ENCODE measurements at regions not wholly inside any gene's neighbourhood (a gene's known extent, or its start where the extent isn't known, plus 50 kb on each side); places are given as distances from the start of the nearest gene placed in this dataset.

GRCh38 chr2:34340307-34340706 is 741.2 kb upstream of the FAM98A start:
- TF ChIP-seq CTCF (IDR thresholded peaks at IDR 0.05): no peak
- H3K27me3 ChIP-seq (replicated peaks; ENCODE audit: insufficient read depth): no peaks in the 10 kb centered on the region
- H3K36me3 ChIP-seq: no peaks in the 10 kb centered on the region
- no peaks in the 10 kb centered on the region for H3K9me3 ChIP-seq
- no peak for ATAC-seq (ENCODE audit: insufficient number of reproducible peaks, low FRiP score, low read depth)
- H3K27ac ChIP-seq: no peak overlapping the region
- no peak for DNase-seq (ENCODE audit: low spot score)
- H3K4me3 ChIP-seq: no peak overlapping the region
- no peaks in the 10 kb centered on the region for H3K4me1 ChIP-seq (ENCODE audit: control insufficient read depth in 1 of 2, low read depth in 2 of 2)

- ATAC-seq (ENCODE audit: insufficient number of reproducible peaks, low FRiP score, low read depth) (no peak), DNase-seq (ENCODE audit: low spot score) (no peak)
- Histone ChIP-seq H3K9me3 (no peaks in the 10 kb centered on the region), H3K27me3 (replicated peaks; ENCODE audit: insufficient read depth) (no peaks in the 10 kb centered on the region), H3K4me1 (ENCODE audit: control insufficient read depth in 1 of 2, low read depth in 2 of 2) (no peaks in the 10 kb centered on the region), H3K36me3 (no peaks in the 10 kb centered on the region), H3K27ac (no peak overlapping the region), H3K4me3 (no peak overlapping the region)
- TF ChIP-seq CTCF (IDR thresholded peaks at IDR 0.05): no peak
Observed at GRCh38 chr2:34337735-34338134, 738.6 kb upstream of the FAM98A start.

- ATAC-seq (ENCODE audit: insufficient number of reproducible peaks, low FRiP score, low read depth) (no peak), DNase-seq (ENCODE audit: low spot score) (no peak)
- H3K27ac ChIP-seq: no peak overlapping the region
- H3K4me3 ChIP-seq: no peak overlapping the region
- no peaks in the 10 kb centered on the region for H3K27me3 ChIP-seq (replicated peaks; ENCODE audit: insufficient read depth)
- no peaks in the 10 kb centered on the region for H3K9me3 ChIP-seq
- no peak for TF ChIP-seq CTCF (IDR thresholded peaks at IDR 0.05)
- no peaks in the 10 kb centered on the region for H3K4me1 ChIP-seq (ENCODE audit: control insufficient read depth in 1 of 2, low read depth in 2 of 2)
- H3K36me3 ChIP-seq: no peaks in the 10 kb centered on the region
Observed at GRCh38 chr2:34332813-34333212, 733.7 kb upstream of the FAM98A start.

- ATAC-seq (ENCODE audit: insufficient number of reproducible peaks, low FRiP score, low read depth): no peak
- no peak for TF ChIP-seq CTCF (IDR thresholded peaks at IDR 0.05)
- no peaks in the 10 kb centered on the region for H3K9me3 ChIP-seq
Observed at GRCh38 chr2:34320056-34320455, 721.0 kb upstream of the FAM98A start.

GRCh38 chr2:34317797-34318196 is 718.7 kb upstream of the FAM98A start:
- Histone ChIP-seq H3K27ac (no peak overlapping the region), H3K27me3 (replicated peaks; ENCODE audit: insufficient read depth) (no peaks in the 10 kb centered on the region), H3K4me1 (ENCODE audit: control insufficient read depth in 1 of 2, low read depth in 2 of 2) (no peaks in the 10 kb centered on the region), H3K9me3 (no peaks in the 10 kb centered on the region), H3K4me3 (no peak overlapping the region), H3K36me3 (no peaks in the 10 kb centered on the region)
- DNase-seq (ENCODE audit: low spot score): no peak
- ATAC-seq (ENCODE audit: insufficient number of reproducible peaks, low FRiP score, low read depth): no peak
- no peak for TF ChIP-seq CTCF (IDR thresholded peaks at IDR 0.05)

More at GRCh38 chr2:34320056-34320455, 721.0 kb upstream of the FAM98A start:
- Histone ChIP-seq H3K36me3 (no peaks in the 10 kb centered on the region), H3K27ac (no peak overlapping the region), H3K4me3 (no peak overlapping the region), H3K27me3 (replicated peaks; ENCODE audit: insufficient read depth) (no peaks in the 10 kb centered on the region), H3K4me1 (ENCODE audit: control insufficient read depth in 1 of 2, low read depth in 2 of 2) (no peaks in the 10 kb centered on the region)
- DNase-seq (ENCODE audit: low spot score): no peak
